HG03045 (cell line): ENCODE measurements at regions not wholly inside any gene's neighbourhood (a gene's known extent, or its start where the extent isn't known, plus 50 kb on each side); places are given as distances from the start of the nearest gene placed in this dataset.
"Not testable (repeated sequence)": the region's sequence is repeated elsewhere in the genome, so short reads cannot be mapped to it uniquely, and the experiment has no call there.

Experiments
- ATAC-seq: cut with Tn5 transposase; IDR thresholded peaks from one replicate; pipeline ENCODE4 v1.9.1; 2021; ENCODE audit warnings: mild to moderate bottlenecking, moderate library complexity; ENCODE audit not compliant: unreplicated experiment

DNA sequence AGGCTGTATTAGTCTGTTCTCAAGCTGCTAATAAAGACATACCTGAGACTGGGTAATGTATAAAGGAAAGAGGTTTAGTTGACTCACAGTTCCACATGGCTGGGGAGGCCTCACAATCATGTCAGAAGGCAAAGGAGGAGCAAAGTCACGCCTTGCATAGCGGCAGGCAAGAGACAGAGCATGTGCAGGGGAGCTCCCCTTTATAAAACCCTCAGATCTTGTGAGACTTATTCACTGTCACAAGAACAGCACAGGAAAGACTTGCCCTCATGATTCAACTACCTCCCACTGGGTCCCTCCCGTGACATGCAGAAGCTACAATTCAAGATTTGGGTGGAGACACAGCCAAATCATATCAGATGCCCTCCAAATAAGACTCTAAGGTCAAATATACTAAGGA, 139.4 kb upstream of the TOP1 start:
- ATAC-seq = not testable (repeated sequence)

- ATAC-seq = no peak
Measured at GRCh38 chr20:40890181-40890580, 138.4 kb upstream of the TOP1 start.

DNA sequence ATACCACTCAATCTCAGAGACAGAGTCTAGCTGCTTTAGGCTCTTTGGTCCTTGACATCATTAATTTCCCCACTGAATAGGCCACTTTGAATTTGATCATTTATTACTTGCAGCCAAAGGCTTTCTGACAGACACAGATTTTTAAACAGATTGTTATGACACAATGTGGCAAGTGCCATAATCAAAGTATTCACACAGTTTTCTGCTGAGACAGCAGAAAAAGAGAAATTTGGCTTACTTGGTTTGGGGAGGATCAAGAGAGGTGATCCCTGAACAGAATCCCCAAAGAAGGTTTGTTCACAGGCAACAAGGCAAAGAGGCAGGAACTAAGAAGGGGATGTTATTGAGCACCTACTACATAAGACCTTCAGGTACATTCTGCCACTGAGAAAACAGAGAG, 138.0 kb upstream of the TOP1 start:
- no peak for ATAC-seq

- ATAC-seq = no peak
Measured at GRCh38 chr20:40891351-40891750, 137.3 kb upstream of the TOP1 start.

GRCh38 chr20:40892642-40893041, 136.0 kb upstream of the TOP1 start:
- ATAC-seq = no peak

DNA sequence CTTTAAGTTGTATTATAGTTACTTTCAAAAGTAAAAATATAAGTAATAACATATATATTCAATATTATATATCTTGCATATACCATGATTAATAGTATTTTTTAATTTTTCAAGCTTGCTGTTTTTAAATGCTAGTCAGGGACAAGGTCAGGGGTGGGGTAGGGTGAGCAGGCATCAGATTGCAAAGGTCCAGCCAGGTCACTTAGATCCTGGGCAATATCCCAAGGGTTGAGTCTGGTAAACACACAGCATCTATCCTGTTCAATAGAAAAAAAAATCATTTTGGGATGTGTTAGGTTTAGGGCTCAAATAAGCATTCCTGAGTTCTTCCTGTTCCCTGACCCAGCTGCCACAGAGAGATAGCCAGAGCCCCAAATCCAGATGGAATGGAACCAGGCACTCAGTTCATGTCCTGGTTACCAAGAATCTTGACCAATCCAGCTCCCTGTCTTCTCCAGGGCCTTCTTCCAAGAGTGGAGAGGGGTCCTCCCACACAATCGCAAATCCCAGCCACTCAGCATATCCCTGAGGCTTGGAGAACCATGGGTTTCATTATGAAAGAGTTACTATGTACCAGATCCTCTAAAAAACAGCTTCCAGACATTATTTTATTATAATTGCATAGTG, 134.9 kb upstream of the TOP1 start:
- ATAC-seq = no peak

- ATAC-seq = no peak
Measured at GRCh38 chr20:40894237-40894630, 134.4 kb upstream of the TOP1 start.

- ATAC-seq = no peak
Measured at GRCh38 chr20:40895182-40895581, 133.4 kb upstream of the TOP1 start.

- no peak for ATAC-seq
Measured at GRCh38 chr20:40896814-40897700, 131.6 kb upstream of the TOP1 start.

DNA sequence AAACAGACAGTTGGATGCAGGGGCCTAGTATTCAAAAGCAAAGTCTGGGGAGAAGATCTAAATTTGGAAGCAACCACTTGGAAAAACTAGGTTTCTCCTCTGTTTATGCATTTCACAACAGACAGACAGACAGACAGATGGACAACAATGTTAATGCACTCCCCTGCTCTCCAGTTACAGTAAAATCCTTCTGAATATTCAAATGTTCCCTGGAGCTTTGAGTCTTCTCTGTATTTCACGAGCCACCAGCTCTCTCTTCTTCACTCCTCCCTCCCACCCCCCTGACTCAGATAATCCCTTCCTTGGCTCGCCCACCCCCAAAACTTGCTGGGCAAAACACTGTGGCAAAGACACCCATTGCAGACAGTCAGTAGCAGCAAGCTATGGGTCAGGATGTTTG, 129.3 kb upstream of the TOP1 start:
- no peak for ATAC-seq

DNA sequence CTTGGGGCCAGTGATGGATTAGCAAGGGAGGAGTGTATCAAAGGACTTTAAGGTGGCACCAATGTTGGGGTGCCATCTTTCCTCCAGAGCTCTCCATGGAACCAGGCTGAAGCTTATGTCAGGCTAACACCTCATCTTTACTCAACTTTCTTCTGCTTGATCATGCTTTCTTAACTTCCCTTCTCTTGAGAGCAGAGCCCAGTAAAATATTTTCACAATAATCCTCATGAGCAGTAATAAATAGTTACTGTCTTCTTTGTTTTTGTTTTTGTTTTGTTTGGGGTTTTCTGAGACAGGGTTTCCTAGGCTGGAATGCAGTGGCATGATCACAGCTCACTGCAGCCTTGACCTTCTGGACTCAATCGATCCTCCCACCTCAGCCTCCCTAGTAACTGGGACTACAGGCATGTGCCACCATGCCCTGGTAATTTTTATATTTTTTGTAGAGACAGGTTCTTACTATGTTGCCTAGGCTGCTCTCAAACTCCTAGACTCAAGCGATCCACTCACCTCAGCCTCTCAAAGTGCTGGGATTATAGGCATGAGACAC, 127.9 kb upstream of the TOP1 start:
- ATAC-seq = no peak

DNA sequence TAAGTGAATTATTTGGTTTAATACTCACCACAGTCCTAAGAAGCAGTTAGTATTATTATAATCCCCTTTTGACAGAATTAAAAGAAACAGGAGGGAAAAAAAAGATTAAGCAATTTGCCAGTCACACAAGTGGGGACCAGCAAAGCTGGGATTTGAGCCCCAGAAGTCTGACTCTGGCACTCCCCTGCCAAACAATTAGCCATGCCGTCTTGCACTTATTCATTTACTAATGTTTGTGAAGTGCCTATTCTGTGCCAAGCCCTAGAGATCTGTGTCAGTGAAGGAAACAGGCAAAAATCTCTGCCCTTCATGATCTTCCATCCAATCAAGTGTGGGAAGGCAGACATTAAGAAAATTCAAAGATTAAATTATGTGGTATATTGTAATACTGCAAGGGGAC, 126.0 kb upstream of the TOP1 start:
- ATAC-seq = no peak

DNA sequence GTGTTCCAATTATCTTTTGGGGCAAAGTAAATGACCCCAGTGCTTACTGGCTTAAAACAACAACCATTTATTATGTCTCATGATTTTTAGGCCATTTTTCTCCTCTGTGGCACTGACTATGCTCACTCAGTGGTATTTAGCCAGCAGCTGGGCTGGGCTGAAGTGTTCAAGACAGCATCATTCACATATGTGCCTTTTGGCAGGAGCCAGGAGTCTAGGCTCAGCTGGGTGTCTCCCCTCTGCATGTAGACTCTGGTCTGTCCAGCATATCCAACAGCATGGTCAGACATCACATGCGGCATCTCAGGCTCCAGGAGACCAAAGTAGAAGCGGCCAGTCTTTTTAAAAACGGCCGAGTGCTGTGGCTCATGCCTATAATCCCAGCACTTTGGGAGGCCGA, 120.3 kb upstream of the TOP1 start:
- ATAC-seq = no peak

- ATAC-seq = not testable (repeated sequence)
Measured at GRCh38 chr20:40909489-40909888, 119.1 kb upstream of the TOP1 start.

DNA sequence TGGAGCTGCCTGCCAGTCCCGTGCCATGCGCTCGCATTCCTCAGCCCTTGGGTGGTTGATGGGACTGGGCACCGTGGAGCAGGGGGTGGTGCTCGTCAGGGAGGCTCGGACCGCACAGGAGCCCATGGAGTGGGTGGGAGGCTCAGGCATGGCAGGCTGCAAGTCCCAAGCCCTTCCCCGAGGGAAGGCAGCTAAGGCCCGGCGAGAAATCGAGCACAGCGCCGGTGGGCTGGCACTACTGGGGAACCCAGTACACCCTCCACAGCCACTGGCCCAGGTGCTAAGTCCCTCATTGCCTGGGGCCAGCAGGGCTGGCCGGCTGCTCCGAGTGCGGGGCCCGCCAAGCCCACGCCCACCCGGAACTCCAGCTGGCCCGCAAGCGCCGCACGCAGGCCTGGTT, 118.2 kb upstream of the TOP1 start:
- not testable (repeated sequence) for ATAC-seq

DNA sequence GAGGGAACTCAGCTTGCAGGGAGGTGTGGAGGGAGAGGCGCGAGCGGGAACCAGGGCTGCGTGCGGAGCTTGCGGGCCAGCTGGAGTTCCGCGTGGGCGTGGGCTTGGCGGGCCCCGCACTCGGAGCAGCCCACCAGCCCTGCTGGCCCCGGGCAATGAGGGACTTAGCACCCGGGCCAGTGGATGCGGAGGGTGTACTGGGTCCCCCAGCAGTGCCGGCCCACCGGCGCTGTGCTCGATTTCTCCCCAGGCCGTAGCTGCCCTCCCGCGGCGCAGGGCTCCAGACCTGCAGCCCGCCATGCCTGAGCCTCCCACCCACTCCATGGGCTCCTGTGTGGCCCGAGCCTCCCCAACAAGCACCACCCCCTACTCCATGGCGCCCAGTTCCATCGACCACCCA, 117.5 kb upstream of the TOP1 start:
- not testable (repeated sequence) for ATAC-seq

GRCh38 chr20:40913224-40914185, 115.1 kb upstream of the TOP1 start:
- ATAC-seq = no peak

GRCh38 chr20:40915756-40916155, 112.9 kb upstream of the TOP1 start:
- ATAC-seq = no peak

GRCh38 chr20:40916276-40916675, 112.3 kb upstream of the TOP1 start:
- no peak for ATAC-seq

GRCh38 chr20:40920291-40920690, 108.3 kb upstream of the TOP1 start:
- ATAC-seq = no peak

GRCh38 chr20:40922865-40923264, 105.8 kb upstream of the TOP1 start:
- ATAC-seq = no peak
